B cell (primary cell): ENCODE measurements at regions not wholly inside any gene's neighbourhood (a gene's known extent, or its start where the extent isn't known, plus 50 kb on each side); places are given as distances from the start of the nearest gene placed in this dataset. TPM values are rescaled to one million over a fixed set of nuclear protein-coding genes. Genes with fewer than 3 reads are reported as not detected.

Experiments used
- ATAC-seq: fragments of 200-7000 bp; cut with Tn5 transposase; one replicate; pipeline ENCODE4 v1.10.0; 2021; ENCODE audit warnings: low read depth, mild to moderate bottlenecking, moderate number of reproducible peaks, moderate library complexity
- CTCF ChIA-PET: fragments of 350-600 bp; sonication (Branson Sonifier 250); formaldehyde crosslinking; loops from one replicate; lab custom pipeline; 2021; ENCODE audit warnings: antibody characterized with exemption, inconsistent platforms; lab: Charles Lee
- POLR2A ChIA-PET: fragments of 350-600 bp; sonication (Branson Sonifier 250); formaldehyde crosslinking; loops from one replicate; lab custom pipeline; 2021; ENCODE audit warnings: antibody characterized with exemption; lab: Charles Lee
- DNase-seq: peaks from one replicate; pipeline ENCODE4 v3.0.0; 2013
- H2AFZ ChIP-seq: 2 replicates; pipeline ENCODE4 v1.6.1; 2012; ENCODE audit warnings: mild to moderate bottlenecking, low read depth, low read length; ENCODE audit not compliant: insufficient read depth, poor library complexity, severe bottlenecking
- H3K27ac ChIP-seq, 2 donors: 1 replicate in 1 of 2; 2 replicates in 1 of 2; pipeline ENCODE4 v1.5.1; 2012 to 2013; ENCODE audit warnings: low read length in 2 of 2, mild to moderate bottlenecking in 2 of 2, moderate library complexity in 1 of 2
- H3K27me3 ChIP-seq, 4 experiments: fragments of 200-600 bp in 1 of 4; sonication (generic) in 1 of 4; replicated peaks in 1 of 4; 1 replicate in 2 of 4; 2 replicates in 2 of 4; pipeline versions ENCODE4 v1.6.1 to v1.7.0; 2013 to 2016; ENCODE audit warnings: low read length in 3 of 4, mild to moderate bottlenecking in 2 of 4, mixed read lengths in 1 of 4, moderate library complexity in 1 of 4; ENCODE audit not compliant: insufficient read depth in 4 of 4, control insufficient read depth in 3 of 4; ENCODE audit errors: control extremely low read depth in 1 of 4
- H3K36me3 ChIP-seq, 2 experiments: replicated peaks in 1 of 2; 1 replicate in 1 of 2; 2 replicates in 1 of 2; pipeline versions ENCODE4 v1.6.1 to v1.7.1; 2013; ENCODE audit warnings: low read length in 1 of 2; ENCODE audit not compliant: insufficient read depth in 2 of 2, control insufficient read depth in 1 of 2; ENCODE audit errors: control extremely low read depth in 1 of 2, extremely low read depth in 1 of 2
- H3K4me1 ChIP-seq, 2 donors: fragments of 200-600 bp in 1 of 2; sonication (generic) in 1 of 2; 1 replicate in 1 of 2; 2 replicates in 1 of 2; pipeline versions ENCODE4 v1.5.1 to v1.6.1; 2013 to 2017; ENCODE audit warnings: low read length in 2 of 2; ENCODE audit not compliant: control insufficient read depth in 2 of 2, insufficient read depth in 2 of 2
- H3K4me2 ChIP-seq: replicated peaks from 2 replicates; pipeline ENCODE3; 2012; ENCODE audit warnings: mild to moderate bottlenecking, low read depth, low read length; ENCODE audit not compliant: poor library complexity, severe bottlenecking
- H3K4me3 ChIP-seq, 5 experiments: fragments of 200-600 bp in 1 of 5; sonication (generic) in 1 of 5; 1 replicate in 3 of 5; 2 replicates in 2 of 5; pipeline versions ENCODE4 v1.5.1 to v1.7.0; 2011 to 2016; ENCODE audit warnings: low read length in 4 of 5, mild to moderate bottlenecking in 4 of 5, low read depth in 2 of 5, control low read depth in 1 of 5, moderate library complexity in 1 of 5; ENCODE audit not compliant: insufficient read depth in 1 of 5; ENCODE audit errors: control extremely low read depth in 1 of 5, extremely low read depth in 1 of 5
- H3K79me2 ChIP-seq: fragments of 200-600 bp; sonication (generic); one replicate; pipeline ENCODE4 v1.6.0; 2016; ENCODE audit warnings: low read length; ENCODE audit not compliant: control insufficient read depth, insufficient read depth
- H3K9ac ChIP-seq: fragments of 200-600 bp; sonication (generic); 2 replicates; pipeline ENCODE4 v1.6.1; 2017; ENCODE audit warnings: mild to moderate bottlenecking, low read length, moderate library complexity
- H3K9me3 ChIP-seq, 3 donors: one replicate each; pipeline versions ENCODE4 v1.6.1 to v1.7.1; 2013; ENCODE audit warnings: low read length in 2 of 3; ENCODE audit not compliant: control insufficient read depth in 2 of 3, insufficient read depth in 1 of 3; ENCODE audit errors: control extremely low read depth in 1 of 3
- H4K20me1 ChIP-seq: 2 replicates; pipeline ENCODE4 v1.6.0; 2012; ENCODE audit warnings: mild to moderate bottlenecking, low read length; ENCODE audit not compliant: insufficient read depth, control insufficient read depth, poor library complexity, severe bottlenecking
- H3K27ac Mint-ChIP-seq: one replicate; pipeline ENCODE4 v1.8.0; 2021; ENCODE audit warnings: mixed read lengths
- H3K27me3 Mint-ChIP-seq: one replicate; pipeline ENCODE4 v1.8.0; 2021; ENCODE audit warnings: mixed read lengths
- H3K4me1 Mint-ChIP-seq: one replicate; pipeline ENCODE4 v1.8.0; 2021; ENCODE audit warnings: mixed read lengths
- H3K4me3 Mint-ChIP-seq: one replicate; pipeline ENCODE4 v1.8.0; 2021; ENCODE audit warnings: mixed read lengths
- H3K9me3 Mint-ChIP-seq: one replicate; pipeline ENCODE4 v1.8.0; 2022; ENCODE audit warnings: mixed read lengths; ENCODE audit not compliant: insufficient read depth
- EZH2 ChIP-seq: IDR thresholded peaks from 2 replicates; pipeline ENCODE4 v1.6.1; 2012; ENCODE audit warnings: borderline replicate concordance, low read depth, mild to moderate bottlenecking, moderate library complexity, low read length; ENCODE audit not compliant: insufficient read depth, poor library complexity, severe bottlenecking
- WGBS: methylation state at CpG from one replicate; pipeline ENCODE4 v1.1.5; 2013; ENCODE audit warnings: missing lambda C conversion rate; ENCODE audit not compliant: insufficient coverage; 5-methylcytosine and 5-hydroxymethylcytosine counted together
- intact Hi-C: fragments of 100-400 bp; cut with micrococcal nuclease; formaldehyde crosslinking; loops from one replicate; pipeline ENCODE4 v1.10.0; 2022
- small RNA-seq: library from RNA; depleted of rRNA; stranded (forward); fragments of <200 nt; gene quantifications from one replicate; pipeline ENCODE3, GENCODE V24; 2012; ENCODE audit warnings: low replicate concordance, low read depth; ENCODE audit not compliant: insufficient read length
- TF ChIP-seq, protein P1 (sequence below): fragments of 200-600 bp; IDR thresholded peaks from one replicate; pipeline ENCODE4 v1.8.0; 2022; ENCODE audit warnings: antibody characterized with exemption, mild to moderate bottlenecking

DNA sequence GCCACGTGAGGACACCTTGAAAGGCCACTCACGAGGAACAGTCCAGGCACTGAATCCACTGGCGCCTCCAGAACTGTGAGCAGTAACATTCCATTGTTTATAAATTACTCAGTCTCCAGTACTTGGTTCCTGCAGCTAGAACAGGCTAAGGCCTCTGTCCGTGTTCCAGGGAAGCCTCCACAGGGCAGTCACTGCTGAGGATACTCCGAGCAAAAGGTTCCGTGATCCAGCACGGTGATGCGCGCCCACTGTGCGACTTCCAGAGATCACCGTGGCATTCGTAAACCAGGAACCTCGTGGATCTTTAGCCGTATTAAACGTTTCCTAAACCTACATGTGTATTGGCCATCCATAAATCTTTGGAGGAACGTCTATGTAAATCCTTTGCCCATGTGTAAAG is 51.5 kb upstream of the SALL3 start:
- H3K79me2 ChIP-seq, result no peaks in the 10 kb centered on the region
- Mint-ChIP-seq H3K4me3 (no peak overlapping the region), H3K27me3 (no peaks in the 10 kb centered on the region), H3K27ac (no peak overlapping the region), H3K9me3 (no peaks in the 10 kb centered on the region), H3K4me1 (no peaks in the 10 kb centered on the region)
- H3K4me2 ChIP-seq, result no peak overlapping the region
- no peaks in the 10 kb centered on the region for H3K27me3 ChIP-seq
- DNase-seq, result no peak
- H3K4me3 ChIP-seq, result no peak overlapping the region
- TF ChIP-seq, protein P1, sequence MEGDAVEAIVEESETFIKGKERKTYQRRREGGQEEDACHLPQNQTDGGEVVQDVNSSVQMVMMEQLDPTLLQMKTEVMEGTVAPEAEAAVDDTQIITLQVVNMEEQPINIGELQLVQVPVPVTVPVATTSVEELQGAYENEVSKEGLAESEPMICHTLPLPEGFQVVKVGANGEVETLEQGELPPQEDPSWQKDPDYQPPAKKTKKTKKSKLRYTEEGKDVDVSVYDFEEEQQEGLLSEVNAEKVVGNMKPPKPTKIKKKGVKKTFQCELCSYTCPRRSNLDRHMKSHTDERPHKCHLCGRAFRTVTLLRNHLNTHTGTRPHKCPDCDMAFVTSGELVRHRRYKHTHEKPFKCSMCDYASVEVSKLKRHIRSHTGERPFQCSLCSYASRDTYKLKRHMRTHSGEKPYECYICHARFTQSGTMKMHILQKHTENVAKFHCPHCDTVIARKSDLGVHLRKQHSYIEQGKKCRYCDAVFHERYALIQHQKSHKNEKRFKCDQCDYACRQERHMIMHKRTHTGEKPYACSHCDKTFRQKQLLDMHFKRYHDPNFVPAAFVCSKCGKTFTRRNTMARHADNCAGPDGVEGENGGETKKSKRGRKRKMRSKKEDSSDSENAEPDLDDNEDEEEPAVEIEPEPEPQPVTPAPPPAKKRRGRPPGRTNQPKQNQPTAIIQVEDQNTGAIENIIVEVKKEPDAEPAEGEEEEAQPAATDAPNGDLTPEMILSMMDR, result no peak
- TF ChIP-seq EZH2, result no peak
- H2AFZ ChIP-seq, result no peak overlapping the region
- whole genome bisulfite sequencing, result 89% methylated on average over 15 of the region's 16 CpGs
- H3K4me1 ChIP-seq, result no peaks in the 10 kb centered on the region
- no peaks in the 10 kb centered on the region for H3K36me3 ChIP-seq
- H3K27ac ChIP-seq, result no peak overlapping the region
- intact Hi-C loops, result no loop called here
- no peak overlapping the region for H3K9ac ChIP-seq
- POLR2A ChIA-PET, result no interaction called here
- no peaks in the 10 kb centered on the region for H4K20me1 ChIP-seq
- no peak for ATAC-seq
- H3K9me3 ChIP-seq, result peaks cover 0 to 19% (median 0%) of the 10 kb centered on the region in 3 donors
- CTCF ChIA-PET, result no interaction called here

DNA sequence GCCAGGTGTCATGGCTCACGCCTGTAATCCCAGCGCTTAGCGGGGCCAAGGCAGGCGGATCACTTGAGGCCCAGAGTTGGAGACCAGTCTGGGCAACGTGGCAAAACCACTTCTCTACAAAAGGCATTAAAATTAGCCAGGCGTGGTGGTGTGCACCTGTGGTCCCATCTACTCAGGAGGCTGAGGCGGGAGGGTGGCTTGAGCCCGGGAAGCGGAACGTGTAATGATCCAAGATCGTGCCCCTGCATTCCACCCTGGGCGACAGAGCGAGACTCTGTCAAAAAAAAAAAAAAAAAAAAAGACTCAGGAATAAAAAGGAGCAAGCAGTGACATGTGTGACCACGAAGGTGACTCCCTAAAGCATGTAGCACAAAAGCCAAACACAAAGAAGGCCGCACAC is 50.1 kb upstream of the SALL3 start:
- H3K4me1 ChIP-seq, result no peaks in the 10 kb centered on the region
- no peak overlapping the region for H2AFZ ChIP-seq
- H4K20me1 ChIP-seq, result no peaks in the 10 kb centered on the region
- Mint-ChIP-seq H3K4me1 (no peaks in the 10 kb centered on the region), H3K9me3 (no peaks in the 10 kb centered on the region), H3K27me3 (no peaks in the 10 kb centered on the region), H3K4me3 (no peak overlapping the region), H3K27ac (no peak overlapping the region)
- H3K4me3 ChIP-seq, result no peak overlapping the region
- ATAC-seq (no peak), DNase-seq (no peak)
- no peak overlapping the region for H3K27ac ChIP-seq
- ChIA-PET POLR2A (no interaction called here), CTCF (no interaction called here)
- intact Hi-C loops, result no loop called here
- TF ChIP-seq, protein P1, result no peak
- TF ChIP-seq EZH2, result no peak
- H3K27me3 ChIP-seq, result no peaks in the 10 kb centered on the region
- no peaks in the 10 kb centered on the region for H3K36me3 ChIP-seq
- H3K9ac ChIP-seq, result no peak overlapping the region
- WGBS, result 95% methylated on average over 13 of the region's 15 CpGs
- no peak overlapping the region for H3K4me2 ChIP-seq
- peaks cover 0 to 20% (median 0%) of the 10 kb centered on the region in 3 donors for H3K9me3 ChIP-seq
- no peaks in the 10 kb centered on the region for H3K79me2 ChIP-seq

Small RNA genes in the stretch of these regions (small RNA-seq; reads per million reads assigned to genes)
- gene RF00019 (not detected), gene RF00402 (not detected), gene RNA5SP461 (not detected), gene RNU6-655P (not detected)
